LNCaP clone FGC (cell line): ENCODE measurements at regions not wholly inside any gene's neighbourhood (a gene's known extent, or its start where the extent isn't known, plus 50 kb on each side); places are given as distances from the start of the nearest gene placed in this dataset.

Source experiments
- DNase-seq: peaks from one replicate; pipeline ENCODE4 v3.0.0-alpha.2; 2011; ENCODE audit warnings: low read depth
- H3K4me3 ChIP-seq: 2 replicates; pipeline ENCODE4 v1.5.1; 2011; ENCODE audit warnings: mild to moderate bottlenecking, low read depth, low read length, control low read depth
- CTCF ChIP-seq: IDR thresholded peaks from 2 replicates; pipeline ENCODE4 v1.5.1; 2012; ENCODE audit warnings: mild to moderate bottlenecking; ENCODE audit not compliant: control insufficient read depth, insufficient read depth; ENCODE audit errors: extremely low read depth

- DNase-seq, result no peak
- no peak for TF ChIP-seq CTCF
- no peak overlapping the region for H3K4me3 ChIP-seq
These were observed 345.2 kb upstream of the SLC8A1 start for GRCh38 chr2:40797120-40797519.

- H3K4me3 ChIP-seq, result no peak overlapping the region
- no peak for DNase-seq
- no peak for TF ChIP-seq CTCF
These were observed 352.0 kb upstream of the SLC8A1 start for GRCh38 chr2:40803900-40804299.

GRCh38 chr2:40809156-40809555 is 357.3 kb upstream of the SLC8A1 start:
- no peak for TF ChIP-seq CTCF
- DNase-seq, result no peak
- no peak overlapping the region for H3K4me3 ChIP-seq

- no peak for TF ChIP-seq CTCF
- DNase-seq, result no peak
- H3K4me3 ChIP-seq, result no peak overlapping the region
These were observed 362.7 kb upstream of the SLC8A1 start for GRCh38 chr2:40814616-40815015.

- DNase-seq, result no peak
- no peak overlapping the region for H3K4me3 ChIP-seq
- no peak for TF ChIP-seq CTCF
These were observed 368.4 kb upstream of the SLC8A1 start for GRCh38 chr2:40820319-40820718.

DNA sequence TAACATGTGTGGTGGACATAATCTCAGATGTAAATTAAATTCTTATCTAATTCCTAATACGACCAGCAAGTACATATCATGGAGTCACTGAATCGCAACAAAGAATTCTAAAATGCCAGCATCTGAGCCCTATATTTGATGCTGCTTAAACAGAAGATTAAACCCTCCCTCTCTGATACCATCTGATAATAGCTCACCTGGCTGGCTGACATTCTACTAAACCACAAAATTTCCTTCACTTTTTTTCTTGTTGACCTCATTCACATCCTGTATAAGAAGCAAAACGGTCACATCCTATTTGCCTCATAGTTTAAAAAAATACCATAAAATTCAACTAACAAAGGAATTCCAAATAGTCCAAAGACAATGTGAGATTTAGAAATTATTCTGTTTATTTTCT is 371.6 kb upstream of the SLC8A1 start:
- DNase-seq, result no peak
- TF ChIP-seq CTCF, result no peak
- H3K4me3 ChIP-seq, result no peak overlapping the region

DNA sequence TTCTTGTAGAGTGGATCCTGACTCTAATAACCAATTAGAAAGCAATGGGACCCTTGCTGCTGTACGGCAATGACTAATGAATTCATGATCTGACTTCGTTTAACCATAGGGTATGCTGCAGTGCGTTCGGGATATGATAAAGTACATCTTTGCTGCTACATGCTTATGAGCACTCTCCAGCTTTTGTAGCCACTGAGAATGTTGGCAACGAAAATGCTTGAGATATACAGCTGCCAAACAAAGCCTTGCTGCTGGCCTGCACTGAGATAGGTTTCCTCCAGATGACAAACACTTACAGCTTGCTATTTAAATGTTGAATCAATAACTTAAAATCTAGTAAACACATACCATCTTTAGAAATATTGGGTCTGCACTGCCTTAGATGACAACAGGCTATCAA is 372.4 kb upstream of the SLC8A1 start:
- TF ChIP-seq CTCF, result no peak
- H3K4me3 ChIP-seq, result no peak overlapping the region
- DNase-seq, result no peak
